Activated T-cell treated with anti-CD3 and anti-CD28 coated beads, Interleukin-2, amount 50 U/mL, for 48 hours (primary cell): ENCODE measurements at regions not wholly inside any gene's neighbourhood (a gene's known extent, or its start where the extent isn't known, plus 50 kb on each side); places are given as distances from the start of the nearest gene placed in this dataset.
"Not testable (repeated sequence)": the region's sequence is repeated elsewhere in the genome, so short reads cannot be mapped to it uniquely, and the experiment has no call there.

Experiments
- DNase-seq, 2 experiments: peaks; one replicate each; pipeline ENCODE4 v3.0.0-alpha.2; 2020

DNA sequence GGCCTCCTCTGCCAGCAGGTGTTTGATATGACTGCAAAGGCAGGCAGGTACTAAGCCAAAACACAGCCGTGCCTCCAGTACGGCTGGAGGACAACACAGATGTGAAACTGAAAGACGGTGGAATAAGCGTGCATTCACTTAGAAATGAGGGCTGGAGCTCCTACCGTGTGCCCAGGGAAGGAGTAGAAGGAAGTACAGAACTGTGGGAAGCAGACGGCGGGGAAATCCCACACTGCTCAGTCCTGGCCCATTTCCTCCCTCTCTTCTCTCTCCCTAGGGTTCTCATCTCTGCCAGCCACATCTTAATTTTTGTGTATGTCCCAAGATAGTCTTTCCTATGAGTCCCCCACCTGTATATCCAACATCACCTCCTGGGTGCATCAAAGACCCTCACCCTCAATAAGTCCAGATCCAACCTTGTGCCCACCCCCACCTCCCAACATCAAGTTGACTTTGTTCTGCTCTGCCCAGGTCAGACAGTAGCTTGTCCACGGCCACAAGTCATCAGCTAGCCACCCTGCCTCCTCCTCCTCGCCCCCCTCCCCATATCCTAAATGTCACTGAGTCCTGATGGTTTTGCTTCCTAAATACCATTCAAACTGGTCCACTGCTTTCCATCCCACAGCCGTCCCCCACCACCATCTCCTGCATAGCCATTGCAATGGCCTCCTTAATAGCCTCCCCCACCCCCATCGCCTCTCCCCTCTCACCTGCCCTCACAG lies 77.1 kb upstream of the RPL38 start:
- DNase-seq = no peak

DNA sequence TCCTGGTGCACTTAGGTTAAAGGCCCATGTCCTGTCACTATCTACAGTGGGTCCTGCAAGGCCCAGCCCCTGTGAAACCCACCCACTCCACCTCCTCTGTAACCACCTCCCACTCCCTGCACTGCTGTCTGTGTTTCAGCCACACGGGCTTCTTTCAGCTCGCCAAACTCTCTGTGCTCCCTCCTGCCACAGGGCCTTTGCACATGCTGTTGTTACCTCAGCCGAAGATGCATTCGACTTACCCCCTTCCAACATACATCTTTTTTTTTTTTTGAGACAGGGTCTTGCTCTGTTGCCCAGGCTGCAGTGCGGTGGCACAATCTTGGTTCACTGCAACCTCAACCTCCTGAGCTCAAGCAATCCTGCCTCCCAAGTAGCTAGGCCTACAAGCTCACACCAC lies 76.5 kb upstream of the RPL38 start:
- no peak for DNase-seq

DNA sequence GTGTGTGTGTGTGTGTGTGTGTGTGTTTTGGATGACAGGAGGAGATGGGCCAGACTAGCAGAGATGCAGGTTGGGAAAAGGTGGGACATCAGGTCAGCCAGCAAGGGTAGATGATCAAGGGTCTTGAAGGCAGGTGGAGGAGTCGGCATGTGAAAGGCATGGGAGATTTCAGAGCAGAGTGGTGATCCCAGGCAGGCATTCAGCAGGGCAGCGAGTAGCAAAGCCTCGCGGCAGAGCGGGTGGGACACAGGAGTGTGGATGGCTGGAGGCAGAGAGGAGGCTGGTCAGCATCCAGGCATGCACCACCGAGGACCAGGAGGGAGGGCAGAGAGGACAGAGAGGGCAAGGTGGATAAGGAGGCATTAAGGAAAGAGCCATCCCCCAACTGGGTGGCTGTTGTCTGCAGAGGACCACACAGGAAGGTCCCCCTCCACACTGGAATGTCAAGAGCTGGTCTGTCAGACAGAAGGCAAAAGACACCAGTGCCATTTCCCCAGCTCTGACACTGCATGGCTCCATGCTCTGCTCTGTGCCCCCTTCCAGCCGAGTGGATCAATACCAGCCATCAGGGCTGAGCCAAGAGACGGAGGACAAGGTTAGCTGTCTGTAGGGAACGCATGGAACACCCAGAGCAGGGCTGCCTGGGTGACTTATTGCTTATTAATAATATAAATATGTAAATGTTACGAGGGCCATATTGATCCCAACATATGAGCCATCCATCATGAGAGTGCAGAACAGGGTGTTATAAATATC lies 74.8 kb upstream of the RPL38 start:
- DNase-seq = no peak

DNA sequence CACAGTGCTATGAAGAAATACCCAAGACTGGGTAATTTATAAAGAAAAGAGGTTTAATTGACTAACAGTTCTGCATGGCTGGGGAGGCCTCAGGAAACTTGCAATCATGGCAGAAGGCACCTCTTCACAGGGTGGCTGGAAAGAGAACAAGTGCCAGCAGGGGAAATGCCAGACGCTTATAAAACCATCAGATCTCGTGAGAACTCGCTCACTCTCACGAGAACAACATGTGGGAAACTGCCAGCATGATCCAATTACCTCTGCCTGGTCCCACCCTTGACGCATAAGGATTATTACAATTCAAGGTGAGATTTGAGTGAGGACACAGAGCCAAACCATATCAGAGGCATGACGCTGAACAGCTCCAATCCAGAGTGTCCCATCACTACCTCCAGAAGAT lies 73.7 kb upstream of the RPL38 start:
- DNase-seq = not testable (repeated sequence)

DNA sequence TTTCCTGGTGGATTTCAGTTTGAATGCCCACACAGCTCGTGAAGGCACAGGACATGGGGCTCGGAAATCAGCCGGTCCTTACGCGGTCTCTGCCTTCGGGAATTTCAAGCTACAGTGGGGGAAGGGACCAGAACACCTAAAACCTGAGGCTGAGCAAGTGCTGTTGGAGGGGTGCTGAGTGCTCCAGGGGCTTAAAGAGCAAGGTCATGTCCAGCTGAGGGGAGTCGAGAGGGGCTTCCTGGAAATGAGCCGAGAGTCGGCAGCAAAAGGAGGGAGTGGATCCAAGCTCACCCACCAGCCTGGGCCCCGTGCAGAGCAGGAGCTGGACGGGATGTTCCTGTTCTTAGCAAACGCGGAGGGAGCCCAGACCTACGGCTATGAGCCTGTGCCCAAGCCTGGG lies 73.2 kb upstream of the RPL38 start:
- DNase-seq = no peak

DNA sequence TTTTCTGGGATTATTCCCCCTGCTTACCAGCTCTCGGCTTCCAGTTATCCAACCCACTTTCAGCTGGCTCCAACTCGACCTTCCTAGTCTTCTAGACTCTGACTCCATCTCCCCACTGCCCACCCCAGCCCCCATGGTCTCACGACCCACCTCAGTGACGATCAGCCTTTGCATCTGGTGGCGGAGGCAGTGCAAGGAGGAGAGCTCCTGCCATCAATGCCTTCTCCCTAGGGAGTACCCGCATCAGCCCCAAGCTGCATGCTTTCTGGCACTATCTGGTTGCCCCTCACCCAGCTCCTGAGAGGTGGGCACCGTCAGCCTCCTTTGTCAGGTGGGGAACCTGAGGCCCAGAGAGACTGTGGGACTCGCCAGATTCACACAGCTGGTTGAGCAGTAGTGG lies 72.6 kb upstream of the RPL38 start:
- no peak for DNase-seq

DNA sequence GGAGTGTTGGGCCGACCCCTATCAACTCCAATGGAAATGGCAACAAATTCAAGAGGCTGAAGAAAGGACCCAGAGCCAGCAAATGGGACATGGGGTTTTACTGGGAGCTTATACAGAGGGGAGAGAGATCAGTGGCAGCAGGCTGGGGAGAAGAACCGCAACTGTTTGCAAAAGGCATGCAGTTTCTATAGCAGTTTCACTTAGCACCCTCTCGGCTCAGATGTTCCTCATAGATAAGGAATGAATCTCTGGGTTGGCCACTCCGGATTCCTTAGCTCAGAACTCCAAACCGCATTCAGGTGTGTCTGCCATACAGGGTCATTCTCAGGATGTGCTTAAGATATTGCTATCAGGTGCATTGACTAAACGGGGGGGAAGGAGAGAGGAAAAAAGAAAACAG lies 71.1 kb upstream of the RPL38 start:
- DNase-seq = no peak

DNA sequence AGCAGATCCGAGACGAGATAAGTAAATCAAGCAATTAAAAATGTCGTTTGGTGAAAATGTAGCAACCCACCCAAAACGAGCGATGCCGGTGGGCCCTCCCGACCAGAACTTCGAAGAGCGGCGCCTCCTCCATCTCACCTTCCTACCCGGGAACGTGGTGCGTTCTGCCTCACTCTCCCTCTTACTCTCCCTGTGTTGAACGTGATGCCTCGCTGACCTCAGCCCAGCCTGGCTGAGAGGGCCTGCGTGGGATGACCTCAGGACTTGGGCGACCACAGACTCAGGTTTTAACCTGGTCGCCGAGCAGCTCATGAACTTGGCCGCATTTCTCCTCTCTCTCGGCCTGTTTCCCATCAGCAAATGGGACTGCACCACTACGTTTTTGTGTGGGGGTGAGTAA lies 69.7 kb upstream of the RPL38 start:
- no peak for DNase-seq

DNA sequence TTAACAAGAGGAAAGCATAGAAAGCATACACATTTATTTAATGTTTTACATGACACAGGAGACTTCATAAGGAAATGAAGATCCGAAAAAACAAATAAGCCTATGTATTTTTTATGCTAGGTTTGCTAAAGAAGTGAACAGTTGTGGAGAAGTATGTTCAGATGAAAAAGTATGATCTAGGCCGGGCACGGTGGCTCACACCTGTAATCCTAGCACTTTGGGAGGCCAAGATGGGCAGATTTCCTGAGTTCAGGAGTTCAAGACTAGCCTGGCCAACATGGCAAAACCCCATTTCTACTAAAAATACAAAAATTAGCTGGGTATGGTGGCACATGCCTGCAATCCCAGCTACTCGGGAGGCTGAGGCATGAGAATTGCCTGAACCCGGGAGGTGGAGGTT lies 69.2 kb upstream of the RPL38 start:
- not testable (repeated sequence) for DNase-seq

DNA sequence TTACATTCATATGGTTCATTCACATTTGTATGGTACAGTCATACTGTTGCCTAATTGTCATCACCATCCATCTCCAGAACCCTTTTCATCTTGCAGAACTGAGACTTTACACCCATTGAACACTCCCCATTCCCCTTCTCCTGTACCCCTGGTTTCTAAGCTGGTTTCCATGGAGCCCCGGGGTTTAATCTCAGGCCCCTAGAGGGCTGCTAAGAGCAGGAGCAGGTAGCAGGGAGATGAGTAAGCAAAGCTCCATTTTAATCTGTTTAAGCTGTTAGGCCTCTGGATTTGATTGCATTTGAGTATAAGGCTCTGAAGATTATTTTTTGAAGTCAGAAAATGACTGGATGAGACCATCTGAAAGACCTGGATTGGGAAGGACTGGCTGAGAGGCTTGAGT lies 68.5 kb upstream of the RPL38 start:
- no peak for DNase-seq

DNA sequence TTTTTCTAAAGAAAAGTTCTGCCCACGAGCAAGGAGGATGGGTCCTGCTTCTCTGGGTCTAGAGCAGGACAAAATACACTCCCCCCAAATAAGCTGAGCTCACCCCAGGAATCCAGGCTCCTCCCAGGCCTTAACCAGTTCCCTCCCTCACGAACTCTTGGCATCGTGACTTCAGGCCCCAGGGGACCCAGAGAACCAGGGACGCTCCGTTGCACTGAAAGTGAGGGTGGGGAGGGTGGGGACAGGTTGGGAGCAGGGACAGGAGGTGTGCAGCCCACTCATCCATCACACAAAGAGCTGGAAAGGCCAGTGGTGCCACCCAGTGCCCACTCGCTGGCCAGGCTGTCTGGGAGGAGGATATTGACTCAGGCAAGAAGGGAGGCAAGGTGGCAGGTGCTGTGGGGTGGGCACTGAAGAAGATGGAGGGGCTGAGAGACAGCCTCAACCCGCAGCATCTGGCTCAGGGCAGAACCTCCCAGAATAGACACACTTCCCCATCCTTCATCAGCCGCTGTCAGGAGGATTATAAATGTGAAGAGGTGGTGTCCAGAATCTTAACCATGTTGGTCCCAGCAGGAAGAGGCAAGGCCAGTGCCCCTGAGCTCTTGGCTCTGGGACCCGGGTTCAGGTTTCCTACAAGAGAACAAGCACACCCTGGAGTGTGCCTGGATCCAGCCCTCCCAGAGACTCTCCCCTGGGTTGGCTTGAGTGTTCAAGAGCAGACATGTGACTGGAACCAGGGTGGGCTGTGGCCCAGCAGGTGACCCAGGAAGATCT lies 67.9 kb upstream of the RPL38 start:
- no peak for DNase-seq

DNA sequence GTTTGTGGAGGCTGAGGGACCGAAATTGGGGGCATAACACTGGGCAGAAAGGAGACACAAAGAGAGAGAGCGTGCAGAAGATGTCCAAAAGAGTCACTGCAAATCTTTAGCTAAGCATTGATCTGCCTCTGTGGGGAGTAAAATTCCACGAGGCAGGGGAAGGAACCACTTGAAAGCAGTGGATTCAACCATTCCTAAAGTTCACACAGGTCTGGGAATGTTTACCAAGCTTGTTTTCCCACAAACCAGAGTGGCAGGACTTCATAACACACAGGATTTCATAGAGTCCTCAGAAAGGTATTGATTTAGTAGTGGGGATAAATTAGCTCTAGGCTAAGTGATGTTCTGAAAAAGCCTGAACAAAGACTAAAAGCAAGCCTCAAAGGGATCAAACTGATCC lies 66.1 kb upstream of the RPL38 start:
- no peak for DNase-seq

DNA sequence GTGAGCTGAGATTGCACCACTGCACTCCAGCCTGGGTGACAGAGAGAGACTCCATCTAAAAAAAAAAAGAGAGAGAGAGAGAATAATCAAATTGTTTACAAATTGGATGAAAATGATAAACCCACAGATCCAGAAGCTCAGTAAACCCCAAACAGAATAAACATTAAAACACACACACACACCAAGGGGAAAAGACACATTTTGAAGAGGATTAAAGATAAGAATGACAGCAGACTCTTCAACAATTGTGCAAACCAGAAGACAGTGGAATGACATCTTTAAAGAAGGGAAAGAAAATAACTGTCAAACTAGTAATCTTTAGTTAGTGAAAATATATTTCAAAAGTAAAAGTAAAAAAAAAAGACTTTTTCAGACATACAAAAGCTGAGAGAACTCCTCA lies 64.4 kb upstream of the RPL38 start:
- DNase-seq = no peak

DNA sequence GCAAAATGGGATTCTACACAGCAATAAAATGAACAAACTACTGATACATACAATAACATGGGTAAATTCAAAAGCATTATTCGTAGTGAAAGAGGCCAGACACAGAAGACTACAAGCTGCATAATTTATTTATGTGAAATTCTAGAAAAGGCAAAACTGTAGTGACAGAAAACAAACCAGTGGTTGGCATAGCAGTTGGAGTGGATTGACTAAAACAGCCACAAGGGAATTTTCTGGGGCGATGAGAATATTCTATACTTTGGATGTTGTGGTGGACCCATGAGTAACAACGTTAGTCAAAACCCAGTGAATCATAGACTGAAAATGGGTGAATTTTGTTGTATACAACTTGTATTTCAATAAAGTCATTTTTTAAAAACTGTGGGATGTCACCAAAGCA lies 63.2 kb upstream of the RPL38 start:
- DNase-seq = no peak

DNA sequence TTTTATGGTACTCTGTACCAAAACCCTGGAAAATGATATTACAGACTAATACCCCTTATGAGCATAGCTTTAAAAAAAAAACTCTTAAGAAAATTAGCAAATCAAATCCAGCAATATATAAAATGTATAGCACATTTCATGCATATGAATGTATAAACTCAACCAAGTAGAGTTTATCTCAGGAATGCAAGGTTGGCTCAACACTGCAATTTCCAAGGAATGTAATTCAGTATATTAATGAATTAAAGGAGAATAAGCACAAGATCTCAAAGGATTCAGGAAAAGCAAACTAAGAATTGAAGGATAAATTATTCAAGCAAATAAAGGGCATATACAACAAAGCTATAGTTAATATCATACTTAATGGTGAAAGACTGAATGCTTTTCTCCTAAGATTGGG lies 61.9 kb upstream of the RPL38 start:
- no peak for DNase-seq

DNA sequence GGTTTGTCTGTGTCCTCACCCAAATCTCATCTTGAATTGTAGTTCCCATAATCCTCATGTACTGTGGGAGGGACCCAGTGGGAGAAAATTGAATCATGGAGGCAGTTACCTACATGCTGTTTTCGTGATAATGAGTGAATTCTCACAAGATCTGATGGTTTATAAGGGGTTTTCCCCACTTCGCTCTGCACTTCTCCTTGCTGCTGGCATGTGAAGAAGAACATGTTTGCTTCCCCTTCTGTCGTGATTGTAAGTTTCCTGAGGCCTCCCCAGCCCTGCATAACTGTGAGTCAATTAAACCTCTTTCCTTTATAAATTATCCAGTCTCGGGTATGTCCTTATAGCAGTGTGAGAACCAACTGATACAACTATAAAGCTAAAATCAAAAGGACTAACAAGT lies 60.2 kb upstream of the RPL38 start:
- DNase-seq = not testable (repeated sequence)

DNA sequence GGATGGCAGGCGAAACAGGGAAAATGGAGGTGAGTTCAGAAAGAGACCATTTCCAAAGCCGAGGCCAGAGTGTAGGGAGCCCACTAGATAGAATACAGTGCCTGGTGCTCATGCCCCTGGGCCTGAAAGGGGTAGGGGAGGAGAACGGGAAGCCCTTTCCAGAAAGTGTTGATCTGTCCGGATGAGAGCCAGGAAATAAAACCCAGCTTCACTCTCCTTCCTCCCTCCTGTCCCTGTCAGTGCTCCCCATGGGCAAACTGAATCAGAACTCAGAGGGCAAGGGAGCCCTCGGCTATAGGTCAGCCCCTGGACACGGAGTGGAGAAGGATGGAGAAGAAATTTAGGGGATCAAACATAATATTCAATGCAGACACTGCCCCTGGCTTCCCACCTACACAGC lies 57.7 kb upstream of the RPL38 start:
- no peak for DNase-seq

DNA sequence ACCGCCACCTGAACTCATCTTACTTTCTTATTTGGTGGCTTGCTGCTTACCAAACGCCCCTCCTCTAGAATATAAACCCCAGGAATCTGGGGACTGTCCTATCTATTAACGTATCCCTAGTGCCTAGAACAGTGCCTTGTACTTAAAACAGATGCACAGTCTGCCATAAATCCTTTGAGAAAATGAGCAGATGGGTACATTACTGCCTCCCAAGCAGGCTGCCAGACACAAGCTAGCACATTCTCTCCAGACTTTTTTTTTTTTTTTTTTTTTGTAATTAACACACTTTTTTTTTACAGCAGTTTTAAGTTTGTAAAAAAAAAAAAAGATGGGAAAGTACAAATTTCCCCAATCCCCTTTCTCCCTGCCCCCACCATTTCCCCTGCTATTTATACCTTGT lies 57.3 kb upstream of the RPL38 start:
- DNase-seq = no peak

DNA sequence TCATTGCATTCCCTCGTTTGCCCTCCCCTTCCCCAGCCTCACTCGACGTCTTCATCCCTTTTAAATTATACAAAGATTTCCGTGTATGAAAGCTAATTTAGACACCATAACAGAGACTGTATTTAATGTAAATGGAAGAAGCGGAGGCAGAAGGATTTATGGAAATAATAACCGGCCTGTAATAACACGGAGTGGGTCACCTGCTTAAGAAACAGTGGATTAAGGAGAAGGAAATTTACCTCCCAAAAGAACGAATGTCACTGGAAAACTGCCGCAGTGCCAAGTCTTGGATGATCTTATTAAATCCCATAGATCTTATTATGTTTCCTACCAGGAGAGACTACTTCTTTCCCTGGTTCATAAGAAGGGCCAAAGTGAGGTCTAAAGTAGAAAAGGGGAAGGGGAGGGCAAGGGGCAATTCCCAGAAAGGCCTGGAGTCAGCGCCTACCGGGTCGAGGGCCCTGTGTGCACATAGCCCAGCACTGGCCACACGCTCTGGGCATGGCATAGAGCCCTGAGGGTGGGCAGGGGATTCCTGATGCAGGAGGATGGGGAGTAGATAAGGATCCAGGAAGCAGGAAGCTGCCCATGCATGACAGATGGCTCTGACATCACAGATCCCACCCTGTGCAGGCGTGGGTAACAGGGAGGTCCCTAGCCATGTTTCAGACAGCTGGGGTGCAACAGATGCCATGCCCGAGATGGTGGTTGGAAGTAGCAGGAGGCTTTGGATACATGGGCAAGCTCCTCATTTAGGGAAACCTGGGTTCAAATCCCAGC lies 56.2 kb upstream of the RPL38 start:
- no peak for DNase-seq

DNA sequence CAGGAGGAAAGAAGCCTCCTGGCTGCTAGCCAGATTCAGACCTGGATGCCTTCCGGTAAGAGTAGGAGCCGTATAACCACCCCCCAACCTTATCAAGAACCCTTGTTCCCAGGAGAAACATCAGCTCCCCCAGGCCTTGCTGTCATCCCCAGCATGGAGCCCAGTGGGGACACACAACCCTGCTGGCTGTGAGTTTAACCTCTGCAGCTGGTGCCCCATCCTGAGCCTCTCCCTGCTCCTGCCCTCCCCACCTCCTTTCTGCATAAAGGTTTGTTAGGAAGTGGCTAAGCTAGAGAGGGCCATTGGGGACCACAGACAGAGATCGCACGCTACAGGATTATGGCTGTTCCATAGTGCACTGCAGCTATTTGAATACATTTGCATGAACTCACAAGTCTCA lies 55.5 kb upstream of the RPL38 start:
- no peak for DNase-seq

DNA sequence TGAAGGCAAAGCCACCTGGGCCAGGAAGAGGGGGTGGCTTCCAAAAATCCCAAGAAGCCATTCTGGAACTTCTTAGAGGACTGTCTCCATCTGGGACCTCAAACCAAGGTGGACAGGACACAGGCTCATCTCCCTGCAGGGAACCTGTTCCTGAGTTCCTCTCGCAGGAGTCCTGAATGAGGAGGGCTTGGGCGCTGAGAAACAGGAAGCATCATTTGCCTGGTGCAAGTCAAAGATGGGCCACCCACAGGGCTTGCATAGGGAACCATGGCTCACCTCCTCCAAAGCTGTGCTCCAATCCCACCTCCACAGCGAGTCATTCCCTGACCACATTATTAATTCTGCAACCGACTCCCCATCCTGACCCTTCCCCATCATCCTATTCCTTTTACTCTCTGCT lies 55.0 kb upstream of the RPL38 start:
- DNase-seq = no peak

DNA sequence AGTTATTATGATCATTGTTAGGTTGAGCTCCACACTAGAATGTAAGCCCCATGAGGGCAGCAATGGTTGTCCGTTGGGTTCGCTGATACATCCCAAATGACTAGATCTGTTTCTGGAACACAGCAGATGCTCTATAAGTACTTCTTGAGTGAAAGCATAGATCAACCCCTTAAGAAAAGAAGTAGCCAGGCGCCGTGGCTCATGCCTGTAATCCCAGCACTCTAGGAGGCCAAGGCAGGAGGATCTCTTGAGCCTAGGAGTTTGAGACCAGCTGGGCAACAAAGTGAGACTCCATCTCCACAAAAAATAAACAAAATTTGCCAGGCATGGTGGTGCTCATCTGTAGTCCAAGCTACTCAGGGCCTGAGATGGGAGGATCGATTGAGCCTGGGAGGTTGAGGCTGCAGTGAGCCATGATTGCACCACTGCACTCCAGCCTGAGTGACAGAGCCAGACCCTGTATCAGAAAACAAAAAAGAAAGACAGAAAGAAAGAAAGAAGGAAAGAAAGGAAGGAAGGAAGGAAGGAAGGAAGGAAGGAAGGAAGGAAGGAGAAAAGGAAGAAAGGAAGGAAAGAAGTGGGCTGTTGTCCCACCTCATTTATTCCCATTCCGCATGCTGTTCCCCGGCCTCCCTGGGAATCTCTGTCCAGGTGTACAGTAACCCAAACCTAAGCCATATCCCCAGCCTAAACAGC lies 54.4 kb upstream of the RPL38 start:
- DNase-seq = no peak
